Left cardiac atrium (tissue), 4 donors: ENCODE measurements at regions not wholly inside any gene's neighbourhood (a gene's known extent, or its start where the extent isn't known, plus 50 kb on each side); places are given as distances from the start of the nearest gene placed in this dataset.

ENCODE experiments used
- ATAC-seq, 2 donors: fragments of 200-7000 bp; cut with Tn5 transposase; one replicate each; pipeline ENCODE4 v1.9.1; 2020; ENCODE audit warnings: mild to moderate bottlenecking in 2 of 2, moderate library complexity in 2 of 2
- DNase-seq: peaks from one replicate; pipeline ENCODE4 v3.0.0-alpha.2; 2020
- intact Hi-C, 2 donors: fragments of 100-400 bp; cut with DNase I; formaldehyde crosslinking; loops; one replicate each; pipeline versions ENCODE4 v1.14.1 to v1.15.1; 2022 to 2023
- donor health status: DM: no; HTN: yes; CAD: no.
- donor health status: DM: no; HTN: yes; CAD: no; lungs with severe emphysema.
- donor health status: DM: yes; HTN: yes; CAD: no.
- donor health status: Dilated cardiomyopathy.

- no peak for DNase-seq
- intact Hi-C loops = no loop called here
- ATAC-seq = no peak
Observed at GRCh38 chr4:141909541-141909940, 273.2 kb downstream of the IL15 start.

- intact Hi-C loops = no loop called here
- no peak for DNase-seq
Observed at GRCh38 chr4:141912831-141913230, 276.4 kb downstream of the IL15 start.

GRCh38 chr4:141913928-141914327, 277.5 kb downstream of the IL15 start:
- DNase-seq (no peak), ATAC-seq (peak in 1 of 2 donors; percentile 91)
- intact Hi-C loops = no loop called here

More at GRCh38 chr4:141912831-141913230, 276.4 kb downstream of the IL15 start:
- no peak for ATAC-seq

GRCh38 chr4:141914746-141915145, 278.4 kb downstream of the IL15 start:
- DNase-seq (no peak), ATAC-seq (no peak)
- intact Hi-C loops = no loop called here

- intact Hi-C loops = no loop called here
- DNase-seq = no peak
- no peak for ATAC-seq
Observed at GRCh38 chr4:141919649-141920048, 283.3 kb downstream of the IL15 start.

- intact Hi-C loops = no loop called here
- DNase-seq = no peak
Observed at GRCh38 chr4:141921293-141921692, 284.9 kb downstream of the IL15 start.

GRCh38 chr4:141922236-141922635, 285.9 kb downstream of the IL15 start:
- intact Hi-C loops = no loop called here
- DNase-seq (no peak), ATAC-seq (no peak)

More at GRCh38 chr4:141921293-141921692, 284.9 kb downstream of the IL15 start:
- ATAC-seq = no peak

GRCh38 chr4:141926406-141926805, 290.0 kb downstream of the IL15 start:
- intact Hi-C loops = no loop called here
- no peak for DNase-seq
- ATAC-seq = no peak

GRCh38 chr4:141932490-141932889, 296.1 kb downstream of the IL15 start:
- ATAC-seq (no peak), DNase-seq (no peak)
- intact Hi-C loops = no loop called here

- no peak for DNase-seq
- ATAC-seq = no peak
- intact Hi-C loops = no loop called here
Observed at GRCh38 chr4:141933978-141934377, 297.6 kb downstream of the IL15 start.

GRCh38 chr4:141955696-141956095, 319.3 kb downstream of the IL15 start:
- intact Hi-C loops = no loop called here
- no peak for ATAC-seq

GRCh38 chr4:141957416-141957815, 321.0 kb downstream of the IL15 start:
- intact Hi-C loops = no loop called here
- DNase-seq (no peak), ATAC-seq (no peak)

More at GRCh38 chr4:141955696-141956095, 319.3 kb downstream of the IL15 start:
- no peak for DNase-seq

- DNase-seq (no peak), ATAC-seq (no peak)
- intact Hi-C loops = no loop called here
Observed at GRCh38 chr4:141962486-141962885, 326.1 kb downstream of the IL15 start.

- ATAC-seq = no peak
- no peak for DNase-seq
- intact Hi-C loops = no loop called here
Observed at GRCh38 chr4:141971869-141972268, 335.5 kb downstream of the IL15 start.

- no peak for ATAC-seq
- no peak for DNase-seq
- intact Hi-C loops = no loop called here
Observed at GRCh38 chr4:141972950-141973349, 336.6 kb downstream of the IL15 start.
